Prostate gland (tissue), 2 donors: ENCODE measurements at regions not wholly inside any gene's neighbourhood (a gene's known extent, or its start where the extent isn't known, plus 50 kb on each side); places are given as distances from the start of the nearest gene placed in this dataset.

Experiments used
- POLR2A ChIP-seq: fragments of 450-650 bp; IDR thresholded peaks from one replicate; pipeline ENCODE4 v1.6.1; 2016; ENCODE audit warnings: antibody characterized with exemption, mild to moderate bottlenecking
- TF ChIP-seq, protein P1 (sequence below), 4 experiments: fragments of 200-600 bp in 2 of 4; fragments of 450-650 bp in 2 of 4; sonication (generic) in 2 of 4; IDR thresholded peaks; 1 replicate in 3 of 4; 2 replicates in 1 of 4; pipeline ENCODE4 v1.5.1; 2016 to 2019; ENCODE audit warnings: antibody characterized with exemption in 4 of 4, mild to moderate bottlenecking in 2 of 4, moderate library complexity in 2 of 4

GRCh38 chr4:20383283-20383682, 131.6 kb downstream of the SLIT2 start:
- TF ChIP-seq, protein P1, sequence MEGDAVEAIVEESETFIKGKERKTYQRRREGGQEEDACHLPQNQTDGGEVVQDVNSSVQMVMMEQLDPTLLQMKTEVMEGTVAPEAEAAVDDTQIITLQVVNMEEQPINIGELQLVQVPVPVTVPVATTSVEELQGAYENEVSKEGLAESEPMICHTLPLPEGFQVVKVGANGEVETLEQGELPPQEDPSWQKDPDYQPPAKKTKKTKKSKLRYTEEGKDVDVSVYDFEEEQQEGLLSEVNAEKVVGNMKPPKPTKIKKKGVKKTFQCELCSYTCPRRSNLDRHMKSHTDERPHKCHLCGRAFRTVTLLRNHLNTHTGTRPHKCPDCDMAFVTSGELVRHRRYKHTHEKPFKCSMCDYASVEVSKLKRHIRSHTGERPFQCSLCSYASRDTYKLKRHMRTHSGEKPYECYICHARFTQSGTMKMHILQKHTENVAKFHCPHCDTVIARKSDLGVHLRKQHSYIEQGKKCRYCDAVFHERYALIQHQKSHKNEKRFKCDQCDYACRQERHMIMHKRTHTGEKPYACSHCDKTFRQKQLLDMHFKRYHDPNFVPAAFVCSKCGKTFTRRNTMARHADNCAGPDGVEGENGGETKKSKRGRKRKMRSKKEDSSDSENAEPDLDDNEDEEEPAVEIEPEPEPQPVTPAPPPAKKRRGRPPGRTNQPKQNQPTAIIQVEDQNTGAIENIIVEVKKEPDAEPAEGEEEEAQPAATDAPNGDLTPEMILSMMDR (IDR thresholded peaks at IDR 0.05) = no peak
- no peak for TF ChIP-seq POLR2A
